ENCODE measurements at regions not wholly inside any gene's neighbourhood (a gene's known extent, or its start where the extent isn't known, plus 50 kb on each side); places are given as distances from the start of the nearest gene placed in this dataset.

DNA sequence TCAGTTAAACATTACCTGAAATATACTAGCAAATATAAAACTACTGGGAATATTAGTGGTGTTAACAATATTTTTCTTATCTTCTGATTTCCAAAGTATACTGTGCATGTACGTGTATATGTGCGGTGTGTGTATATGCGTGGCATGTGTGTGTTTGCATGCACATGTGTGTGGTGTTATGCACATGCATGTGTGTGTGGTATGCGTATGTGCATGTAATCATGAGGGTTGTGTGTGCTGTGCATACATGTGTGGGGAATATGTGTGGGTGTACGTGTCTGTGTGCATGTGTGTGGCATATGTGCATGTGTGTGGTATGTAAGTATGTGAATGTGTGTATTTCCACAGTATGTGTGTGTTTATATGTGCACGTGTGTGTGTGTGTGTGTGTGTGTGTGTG, 640.2 kb downstream of the TSN start:
- H3K18ac ChIP-seq (ENCODE audit: extremely low read depth, low read length): no peak overlapping the region
- no peak for DNase-seq (ENCODE audit: low read depth in 1 of 2, low spot score in 2 of 2)
- 0 out of 2 replicates have a peak overlapping the region, but pooled peaks have one; percentile 58 for H2AK5ac ChIP-seq (ENCODE audit: low read depth, low read length)
- H3K23ac ChIP-seq (ENCODE audit: insufficient read length): peak overlapping the region; percentile 41
- no peaks in the 10 kb centered on the region for H3K36me3 ChIP-seq (ENCODE audit: control insufficient read depth in 2 of 4, insufficient read depth in 4 of 4, low read length in 3 of 4)
- no peak overlapping the region for H2BK120ac ChIP-seq (replicated peaks; ENCODE audit: low read depth, low read length)
- H3K4me2 ChIP-seq (ENCODE audit: insufficient read depth in 1 of 2, low read depth in 2 of 2, low read length in 2 of 2): no peak overlapping the region
- no peaks in the 10 kb centered on the region for H3K23me2 ChIP-seq (ENCODE audit: low read depth, low read length)
- no peak overlapping the region for H3K4me3 ChIP-seq (ENCODE audit: extremely low read depth in 1 of 4, insufficient read depth in 2 of 4, low read depth in 3 of 4, low read length in 4 of 4)
- H4K5ac ChIP-seq (ENCODE audit: insufficient read length, low read depth, low read length): no peak overlapping the region
- H3K14ac ChIP-seq (ENCODE audit: insufficient read length): peak overlapping the region; percentile 61
- 87% methylated on average over 6 of the region's 6 CpGs; no CpG with 5 or more reads in 1 of the 2 experiments for WGBS, 2 experiments (ENCODE audit: extremely low coverage in 1 of 2, insufficient coverage in 1 of 2, insufficient read length in 1 of 2, insufficient replicate concordance in 2 of 2, low coverage in 1 of 2, low lambda C conversion rate in 2 of 2, missing lambda C conversion rate in 1 of 2)
- H3K79me1 ChIP-seq (ENCODE audit: low read depth, low read length): no peaks in the 10 kb centered on the region
- POLR2A ChIA-PET (ENCODE audit: partially characterized antibody): no interaction called here
- H3K9ac ChIP-seq (replicated peaks in 1 of 4; ENCODE audit: extremely low read depth in 1 of 4, low read depth in 3 of 4, low read length in 3 of 4): no peak overlapping the region
- no peak overlapping the region for H2BK5ac ChIP-seq (ENCODE audit: low read depth, low read length)
- CTCF ChIA-PET (ENCODE audit: partially characterized antibody): no interaction called here
- no peak overlapping the region for H2BK20ac ChIP-seq (ENCODE audit: low read length)
- H4K91ac ChIP-seq (replicated peaks; ENCODE audit: insufficient read length, low read length): peak overlapping the region; percentile 74
- no peak for FAIRE-seq
- no peak overlapping the region for H2BK12ac ChIP-seq (ENCODE audit: low read depth, low read length)
- H4K20me1 ChIP-seq (replicated peaks in 1 of 2; ENCODE audit: control insufficient read depth in 1 of 2, insufficient read depth in 2 of 2, low read length in 2 of 2): peaks cover 0 to 3% of the 10 kb centered on the region in 2 experiments
- H3K9me3 ChIP-seq (ENCODE audit: insufficient read depth in 2 of 2, low read depth in 1 of 2, low read length in 1 of 2): no peaks in the 10 kb centered on the region
- H3K79me2 ChIP-seq (ENCODE audit: control insufficient read depth in 1 of 2, insufficient read depth in 2 of 2, low read length in 2 of 2): no peaks in the 10 kb centered on the region
- no peak overlapping the region for H3K56ac ChIP-seq (replicated peaks; ENCODE audit: insufficient read length, low read depth, low read length)
- no peak overlapping the region for H3K27ac ChIP-seq (ENCODE audit: low read depth, low read length)
- no peak overlapping the region for H2AFZ ChIP-seq (ENCODE audit: low read length)
- H2BK15ac ChIP-seq (ENCODE audit: low read length): 0 out of 2 replicates have a peak overlapping the region, but pooled peaks have one; percentile 74
- H3K4ac ChIP-seq (replicated peaks; ENCODE audit: insufficient read length, low read depth, low read length): peak overlapping the region; percentile 53
- H4K8ac ChIP-seq (ENCODE audit: extremely low read depth, insufficient read depth, low read length): no peak overlapping the region
- no peaks in the 10 kb centered on the region for H3K27me3 ChIP-seq (replicated peaks in 1 of 4; ENCODE audit: control insufficient read depth in 3 of 4, extremely low read depth in 1 of 4, insufficient read depth in 3 of 4, low read length in 3 of 4)
- H3K4me1 ChIP-seq (replicated peaks in 1 of 4; ENCODE audit: control insufficient read depth in 3 of 4, insufficient read depth in 4 of 4, low read length in 3 of 4): no peaks in the 10 kb centered on the region
- TF ChIP-seq MAFK (IDR thresholded peaks at IDR 0.05; ENCODE audit: low read depth, low read length): no peak
- no peak for TF ChIP-seq CBX5 (IDR thresholded peaks at IDR 0.05; ENCODE audit: low read depth, low read length)
- TF ChIP-seq JUN (IDR thresholded peaks at IDR 0.05; ENCODE audit: low read depth, low read length): no peak
- no peak for TF ChIP-seq GABPA (IDR thresholded peaks at IDR 0.05; ENCODE audit: borderline replicate concordance, insufficient read depth, low read length)
- no peak for TF ChIP-seq CHD1 (IDR thresholded peaks at IDR 0.05; ENCODE audit: low read depth, low read length)
- TF ChIP-seq SP4 (IDR thresholded peaks at IDR 0.05; ENCODE audit: low read length): no peak
- no peak for TF ChIP-seq CREB1 (IDR thresholded peaks at IDR 0.05)
- no peak for TF ChIP-seq SIX5 (IDR thresholded peaks at IDR 0.05; ENCODE audit: low read depth, low read length)
- TF ChIP-seq TAF1 (IDR thresholded peaks at IDR 0.05; ENCODE audit: low read depth, low read length): no peak
- TF ChIP-seq POLR2A (IDR thresholded peaks at IDR 0.05; ENCODE audit: control extremely low read depth in 1 of 2, low read depth in 2 of 2, low read length in 2 of 2): no peak
- TF ChIP-seq SIN3A (conservative IDR thresholded peaks at IDR 0.05 in 1 of 2, IDR thresholded peaks at IDR 0.05 in 1 of 2; ENCODE audit: low read depth in 1 of 2, low read length in 2 of 2): no peak
- no peak for TF ChIP-seq BRCA1 (IDR thresholded peaks at IDR 0.05; ENCODE audit: low read depth, low read length)
- no peak for TF ChIP-seq POU5F1 (IDR thresholded peaks at IDR 0.05; ENCODE audit: low read depth, low read length)
- TF ChIP-seq, protein P1, sequence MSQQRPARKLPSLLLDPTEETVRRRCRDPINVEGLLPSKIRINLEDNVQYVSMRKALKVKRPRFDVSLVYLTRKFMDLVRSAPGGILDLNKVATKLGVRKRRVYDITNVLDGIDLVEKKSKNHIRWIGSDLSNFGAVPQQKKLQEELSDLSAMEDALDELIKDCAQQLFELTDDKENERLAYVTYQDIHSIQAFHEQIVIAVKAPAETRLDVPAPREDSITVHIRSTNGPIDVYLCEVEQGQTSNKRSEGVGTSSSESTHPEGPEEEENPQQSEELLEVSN (IDR thresholded peaks at IDR 0.05): no peak
- no peak for TF ChIP-seq TEAD4 (IDR thresholded peaks at IDR 0.05; ENCODE audit: low read depth, low read length)
- TF ChIP-seq SRF (IDR thresholded peaks at IDR 0.05; ENCODE audit: low read depth, low read length): no peak
